ENCODE measurements at regions not wholly inside any gene's neighbourhood (a gene's known extent, or its start where the extent isn't known, plus 50 kb on each side); places are given as distances from the start of the nearest gene placed in this dataset.

GRCh38 chr6:29886701-29887100, 55.6 kb upstream of the HLA-A start (continued):
- no peak for TF ChIP-seq ATF3 (IDR thresholded peaks at IDR 0.05)
- no peak for TF ChIP-seq RAD21 (IDR thresholded peaks at IDR 0.05)

GRCh38 chr6:29887330-29887818, 55.0 kb upstream of the HLA-A start:
- Histone ChIP-seq H3K4me1 (ENCODE audit: control insufficient read depth in 4 of 4, insufficient read depth in 4 of 4, low read length in 3 of 4) (peaks cover 0 to 5% (median 0%) of the 10 kb centered on the region in 4 donors), H3K4me3 (ENCODE audit: low read depth in 1 of 3, low read length in 3 of 3) (peak overlapping the region; percentile 64 to 82 (median 76)), H3K9ac (ENCODE audit: low read depth in 1 of 2, low read length in 2 of 2) (peak overlapping the region; percentile 66 to 77), H3K9me3 (ENCODE audit: control insufficient read depth in 4 of 4, low read length in 3 of 4) (no peaks in the 10 kb centered on the region), H3K36me3 (ENCODE audit: control insufficient read depth in 4 of 4, insufficient read depth in 3 of 4, low read depth in 1 of 4, low read length in 3 of 4) (no peaks in the 10 kb centered on the region), H3K27ac (ENCODE audit: low read depth in 1 of 2, low read length in 2 of 2) (peak overlapping the region; percentile 84 to 94), H3K27me3 (ENCODE audit: control insufficient read depth in 4 of 4, insufficient read depth in 4 of 4, low read length in 3 of 4) (no peaks in the 10 kb centered on the region)
- WGBS = under 1% methylated on average over 28 of the region's 28 CpGs
- DNase-seq (ENCODE audit: low spot score) = no peak
- TF ChIP-seq HNF4G (IDR thresholded peaks at IDR 0.05) = no peak
- no peak for TF ChIP-seq NR2F2 (IDR thresholded peaks at IDR 0.05)
- TF ChIP-seq HNF4A (conservative IDR thresholded peaks at IDR 0.05) = peak; percentile 9 to 18
- no peak for TF ChIP-seq TAF1 (conservative IDR thresholded peaks at IDR 0.05)
- TF ChIP-seq YY1 (IDR thresholded peaks at IDR 0.05) = peak; percentile 7
- TF ChIP-seq ZBTB33 (IDR thresholded peaks at IDR 0.05) = no peak

- Histone ChIP-seq H3K27ac (ENCODE audit: low read depth in 1 of 2, low read length in 2 of 2) (peak overlapping the region; percentile 84 to 94), H3K4me1 (ENCODE audit: control insufficient read depth in 4 of 4, insufficient read depth in 4 of 4, low read length in 3 of 4) (peaks cover 0 to 5% (median 0%) of the 10 kb centered on the region in 4 donors)
- 8% methylated on average over 101 of the region's 101 CpGs for WGBS
Observed at GRCh38 chr6:29887819-29888776, 54.2 kb upstream of the HLA-A start.

More at GRCh38 chr6:29887819-29888776, 54.2 kb upstream of the HLA-A start:
- TF ChIP-seq RAD21 (IDR thresholded peaks at IDR 0.05) (no peak), NR2F2 (IDR thresholded peaks at IDR 0.05) (peak; percentile 78), YY1 (IDR thresholded peaks at IDR 0.05) (peak; percentile 25), HNF4A (conservative IDR thresholded peaks at IDR 0.05) (peak in 1 of 2 donors; percentile 30), RXRA (IDR thresholded peaks at IDR 0.05) (peak; percentile 3 to 21)
- peak; percentile 65 for DNase-seq (ENCODE audit: low spot score)
- H3K9ac ChIP-seq (ENCODE audit: low read depth in 1 of 2, low read length in 2 of 2) = peak overlapping the region; percentile 56 to 66
- peaks cover 0 to 2% (median 0%) of the 10 kb centered on the region in 4 donors for H3K36me3 ChIP-seq (ENCODE audit: control insufficient read depth in 4 of 4, insufficient read depth in 3 of 4, low read depth in 1 of 4, low read length in 3 of 4)
- H3K4me3 ChIP-seq (ENCODE audit: low read depth in 1 of 3, low read length in 3 of 3) = peak overlapping the region; percentile 64 to 82 (median 76)
- no peaks in the 10 kb centered on the region for H3K9me3 ChIP-seq (ENCODE audit: control insufficient read depth in 4 of 4, low read length in 3 of 4)
- no peaks in the 10 kb centered on the region for H3K27me3 ChIP-seq (ENCODE audit: control insufficient read depth in 4 of 4, insufficient read depth in 4 of 4, low read length in 3 of 4)
